ENCODE measurements at regions not wholly inside any gene's neighbourhood (a gene's known extent, or its start where the extent isn't known, plus 50 kb on each side); places are given as distances from the start of the nearest gene placed in this dataset.

DNA sequence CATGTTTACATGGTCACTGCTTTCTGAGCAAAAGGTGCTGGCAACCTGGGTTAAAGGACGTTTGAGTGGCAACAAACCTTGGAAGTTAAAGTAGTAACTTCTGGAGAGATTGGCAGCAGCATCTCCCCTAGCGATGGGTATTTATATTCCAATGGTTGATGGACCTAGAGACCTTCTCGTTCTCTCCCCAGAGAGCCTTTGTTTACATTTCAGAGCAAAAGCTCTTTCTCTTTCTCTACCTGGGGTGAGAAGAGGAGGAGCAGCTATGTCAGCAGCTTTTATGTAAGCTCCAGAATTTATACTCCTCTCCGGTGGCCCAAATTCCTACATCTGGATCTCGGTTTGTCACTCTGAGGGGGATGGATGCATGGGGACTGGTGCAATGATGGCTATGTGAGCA, 213.7 kb upstream of the ARL4C start:
- Mint-ChIP-seq H3K4me1 (ENCODE audit: low read depth) (peaks cover 2% of the 10 kb centered on the region), H3K9me3 (ENCODE audit: low read depth) (no peaks in the 10 kb centered on the region), H3K27ac (no peak overlapping the region), H3K36me3 (ENCODE audit: insufficient read depth) (no peaks in the 10 kb centered on the region), H3K27me3 (peaks cover 7% of the 10 kb centered on the region), H3K4me3 (ENCODE audit: low read depth) (no peak overlapping the region)
- TF ChIP-seq, protein P1, sequence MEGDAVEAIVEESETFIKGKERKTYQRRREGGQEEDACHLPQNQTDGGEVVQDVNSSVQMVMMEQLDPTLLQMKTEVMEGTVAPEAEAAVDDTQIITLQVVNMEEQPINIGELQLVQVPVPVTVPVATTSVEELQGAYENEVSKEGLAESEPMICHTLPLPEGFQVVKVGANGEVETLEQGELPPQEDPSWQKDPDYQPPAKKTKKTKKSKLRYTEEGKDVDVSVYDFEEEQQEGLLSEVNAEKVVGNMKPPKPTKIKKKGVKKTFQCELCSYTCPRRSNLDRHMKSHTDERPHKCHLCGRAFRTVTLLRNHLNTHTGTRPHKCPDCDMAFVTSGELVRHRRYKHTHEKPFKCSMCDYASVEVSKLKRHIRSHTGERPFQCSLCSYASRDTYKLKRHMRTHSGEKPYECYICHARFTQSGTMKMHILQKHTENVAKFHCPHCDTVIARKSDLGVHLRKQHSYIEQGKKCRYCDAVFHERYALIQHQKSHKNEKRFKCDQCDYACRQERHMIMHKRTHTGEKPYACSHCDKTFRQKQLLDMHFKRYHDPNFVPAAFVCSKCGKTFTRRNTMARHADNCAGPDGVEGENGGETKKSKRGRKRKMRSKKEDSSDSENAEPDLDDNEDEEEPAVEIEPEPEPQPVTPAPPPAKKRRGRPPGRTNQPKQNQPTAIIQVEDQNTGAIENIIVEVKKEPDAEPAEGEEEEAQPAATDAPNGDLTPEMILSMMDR (IDR thresholded peaks at IDR 0.05; ENCODE audit: unreplicated experiment), result no peak
- DNase-seq (ENCODE audit: low spot score, unreplicated experiment), result no peak

DNA sequence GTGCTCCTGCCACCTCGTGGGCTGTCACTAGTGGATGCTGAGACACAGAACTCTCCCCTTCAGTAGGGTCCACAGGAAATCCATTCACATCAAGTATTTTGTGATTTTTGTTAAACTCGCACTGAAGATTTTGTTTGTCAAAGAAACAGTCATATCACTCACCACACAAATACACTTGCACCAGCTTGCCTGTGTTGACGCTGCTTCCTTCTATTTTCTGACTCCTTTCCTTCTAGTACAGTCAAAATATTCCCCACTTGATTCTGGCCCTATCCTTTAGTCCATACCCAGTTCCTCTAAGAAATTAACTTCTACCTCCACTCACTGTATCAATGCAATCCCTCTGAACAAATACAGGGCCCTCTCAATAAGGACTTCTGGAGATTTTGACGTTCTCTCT, 213.2 kb upstream of the ARL4C start:
- H3K27ac Mint-ChIP-seq, result no peak overlapping the region
- no peak for DNase-seq (ENCODE audit: low spot score, unreplicated experiment)
- H3K27me3 Mint-ChIP-seq, result peaks cover 9% of the 10 kb centered on the region
- no peak overlapping the region for H3K4me3 Mint-ChIP-seq (ENCODE audit: low read depth)
- TF ChIP-seq, protein P1 (IDR thresholded peaks at IDR 0.05; ENCODE audit: unreplicated experiment), result no peak
- no peaks in the 10 kb centered on the region for H3K9me3 Mint-ChIP-seq (ENCODE audit: low read depth)
- peaks cover 2% of the 10 kb centered on the region for H3K4me1 Mint-ChIP-seq (ENCODE audit: low read depth)
- no peaks in the 10 kb centered on the region for H3K36me3 Mint-ChIP-seq (ENCODE audit: insufficient read depth)

DNA sequence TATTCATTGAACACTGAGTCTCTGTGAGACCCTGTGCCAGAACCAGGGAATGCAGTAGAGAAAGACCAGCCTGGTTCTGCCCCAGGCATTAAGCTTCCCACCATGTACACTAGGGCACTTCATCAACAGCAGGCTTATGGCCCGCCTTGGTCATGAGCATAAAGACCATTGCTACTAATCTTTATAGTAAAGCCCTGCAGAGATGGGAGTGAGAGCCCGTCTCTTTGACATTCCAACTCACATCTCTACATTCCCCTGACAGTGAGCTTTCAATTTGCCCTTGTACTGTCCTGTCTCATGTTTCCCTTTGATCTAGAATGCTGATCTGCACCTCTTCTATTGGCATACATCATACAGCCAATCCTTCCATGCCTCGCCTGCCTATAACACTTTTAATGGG, 211.8 kb upstream of the ARL4C start:
- Mint-ChIP-seq H3K9me3 (ENCODE audit: low read depth) (no peaks in the 10 kb centered on the region), H3K27ac (no peak overlapping the region), H3K36me3 (ENCODE audit: insufficient read depth) (no peaks in the 10 kb centered on the region), H3K4me3 (ENCODE audit: low read depth) (no peak overlapping the region), H3K4me1 (ENCODE audit: low read depth) (peaks cover 2% of the 10 kb centered on the region), H3K27me3 (peaks cover 6% of the 10 kb centered on the region)
- TF ChIP-seq, protein P1 (IDR thresholded peaks at IDR 0.05; ENCODE audit: unreplicated experiment), result no peak
- DNase-seq (ENCODE audit: low spot score, unreplicated experiment), result no peak

DNA sequence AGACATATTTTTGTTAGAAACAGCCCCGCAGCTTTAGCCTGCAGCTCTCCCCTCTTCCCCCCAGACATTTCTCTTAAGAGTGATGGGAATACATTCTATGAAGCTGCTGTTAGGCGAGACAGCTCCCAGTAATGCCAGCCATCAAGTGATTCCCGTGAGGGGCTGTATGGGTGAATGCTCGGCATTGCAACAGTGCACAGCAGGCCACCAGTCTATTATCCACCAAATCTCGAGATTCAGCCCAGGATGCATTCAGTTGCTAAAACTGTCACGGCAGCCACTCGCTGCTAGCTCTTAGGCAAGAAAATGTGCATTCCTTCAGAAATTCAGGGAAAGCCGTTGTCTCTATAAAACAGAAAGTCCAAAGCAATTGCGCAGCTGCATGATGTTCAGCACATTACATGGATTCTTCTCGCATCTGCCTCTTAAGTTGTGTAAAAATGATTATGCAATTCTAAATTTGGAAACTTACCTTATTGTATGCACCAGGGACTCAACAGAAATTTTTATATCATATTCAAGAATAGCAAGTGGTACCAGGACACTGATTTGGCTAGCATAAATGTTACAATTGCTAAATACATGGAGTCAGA, 211.3 kb upstream of the ARL4C start:
- Mint-ChIP-seq H3K27me3 (peaks cover 6% of the 10 kb centered on the region), H3K27ac (no peak overlapping the region), H3K36me3 (ENCODE audit: insufficient read depth) (no peaks in the 10 kb centered on the region), H3K9me3 (ENCODE audit: low read depth) (no peaks in the 10 kb centered on the region), H3K4me1 (ENCODE audit: low read depth) (peaks cover 2% of the 10 kb centered on the region), H3K4me3 (ENCODE audit: low read depth) (no peak overlapping the region)
- DNase-seq (ENCODE audit: low spot score, unreplicated experiment), result no peak
- TF ChIP-seq, protein P1 (IDR thresholded peaks at IDR 0.05; ENCODE audit: unreplicated experiment), result no peak

DNA sequence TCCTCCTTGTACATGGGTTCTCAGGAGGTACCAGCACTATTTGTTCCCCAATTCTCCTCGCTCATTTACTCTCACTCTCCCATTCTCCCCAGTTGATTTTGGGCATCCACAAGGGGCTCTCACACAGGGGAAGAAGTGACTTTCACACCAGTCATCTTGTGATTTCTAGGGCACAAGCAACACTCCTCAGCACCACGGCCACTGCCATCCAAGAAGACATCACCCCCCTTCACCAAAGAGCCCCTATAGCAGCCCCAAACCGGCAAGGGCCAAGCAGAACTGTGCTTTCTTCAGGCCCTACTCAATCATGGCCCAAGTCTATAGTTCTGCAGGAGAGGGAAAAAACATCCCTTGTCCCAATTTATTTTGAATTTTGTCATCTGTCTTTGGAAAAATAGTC, 209.2 kb upstream of the ARL4C start:
- no peaks in the 10 kb centered on the region for H3K9me3 Mint-ChIP-seq (ENCODE audit: low read depth)
- H3K27me3 Mint-ChIP-seq, result peaks cover 12% of the 10 kb centered on the region
- no peak overlapping the region for H3K4me3 Mint-ChIP-seq (ENCODE audit: low read depth)
- DNase-seq (ENCODE audit: low spot score, unreplicated experiment), result no peak
- no peaks in the 10 kb centered on the region for H3K36me3 Mint-ChIP-seq (ENCODE audit: insufficient read depth)
- no peak overlapping the region for H3K27ac Mint-ChIP-seq
- TF ChIP-seq, protein P1 (IDR thresholded peaks at IDR 0.05; ENCODE audit: unreplicated experiment), result no peak
- peaks cover 6% of the 10 kb centered on the region for H3K4me1 Mint-ChIP-seq (ENCODE audit: low read depth)

Data from progenitor cell of endocrine pancreas (in vitro differentiated cells).